HG02763 (cell line): ENCODE measurements at regions not wholly inside any gene's neighbourhood (a gene's known extent, or its start where the extent isn't known, plus 50 kb on each side); places are given as distances from the start of the nearest gene placed in this dataset.
"Not testable (repeated sequence)": the region's sequence is repeated elsewhere in the genome, so short reads cannot be mapped to it uniquely, and the experiment has no call there.

Experiments
- ATAC-seq: cut with Tn5 transposase; IDR thresholded peaks from one replicate; pipeline ENCODE4 v1.9.1; 2021; ENCODE audit warnings: mild to moderate bottlenecking, moderate library complexity; ENCODE audit not compliant: unreplicated experiment

DNA sequence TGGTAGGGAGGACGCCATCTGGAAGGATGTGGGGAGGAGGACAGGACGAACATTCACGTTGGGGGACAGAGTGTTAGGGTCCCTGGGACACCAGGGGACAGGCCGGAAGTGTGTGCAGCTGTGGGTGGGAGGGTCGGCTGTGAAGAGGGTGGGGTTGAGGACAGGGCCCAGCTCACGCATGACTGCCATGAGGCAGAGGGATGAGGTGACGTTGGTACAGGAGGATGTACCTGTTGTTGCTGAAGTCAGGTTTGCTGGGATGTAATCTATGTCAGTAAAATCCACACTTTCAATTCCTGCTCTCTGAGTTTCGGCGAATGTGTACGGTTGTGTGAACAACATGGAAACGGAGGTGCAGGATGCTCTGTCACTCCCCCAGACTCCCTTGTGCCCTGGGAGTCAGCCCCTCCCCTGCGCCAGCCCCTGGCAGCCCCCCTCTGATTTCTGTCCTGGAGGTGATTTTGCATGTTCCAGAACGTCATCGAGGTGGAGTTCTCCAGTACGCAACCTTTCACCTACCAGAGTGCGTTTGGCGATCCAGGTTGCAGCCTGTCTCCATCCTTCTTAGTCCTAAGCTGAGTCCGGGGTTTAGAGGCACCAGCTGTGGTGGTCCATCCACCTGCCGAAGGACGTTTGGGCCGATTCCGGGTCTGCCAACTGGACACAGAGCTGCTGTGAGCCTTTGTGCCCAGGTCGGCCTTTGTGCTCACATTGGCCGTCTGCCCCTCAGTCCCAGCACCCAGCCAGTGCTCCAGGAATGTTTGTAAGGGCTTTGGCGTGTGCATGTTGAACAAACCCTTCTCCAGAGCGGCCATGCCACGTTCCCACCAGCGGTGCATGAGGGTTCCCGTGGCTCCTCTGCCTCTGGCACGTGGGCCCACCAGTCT, 203.2 kb downstream of the NPIPB11 start:
- not testable (repeated sequence) for ATAC-seq

DNA sequence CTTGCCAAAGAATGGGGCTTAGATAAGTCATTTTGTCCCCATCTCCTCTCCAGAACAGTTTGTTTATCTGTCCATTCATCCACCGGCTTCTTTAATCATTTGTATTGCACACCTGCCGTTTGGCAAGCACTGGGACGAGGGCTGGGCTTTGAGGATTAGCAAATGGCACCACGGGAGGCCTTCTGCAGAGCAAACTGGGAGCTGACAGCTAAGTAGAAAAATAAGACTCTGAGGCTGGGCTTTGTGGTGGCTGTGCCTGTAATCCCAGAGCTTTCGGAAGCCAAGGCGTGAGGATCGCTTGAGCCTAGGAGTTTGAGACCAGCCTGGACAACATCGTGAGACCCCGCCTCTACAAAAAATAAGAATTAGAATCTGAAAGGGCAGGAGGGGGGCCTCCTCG, 203.9 kb downstream of the NPIPB11 start:
- not testable (repeated sequence) for ATAC-seq

DNA sequence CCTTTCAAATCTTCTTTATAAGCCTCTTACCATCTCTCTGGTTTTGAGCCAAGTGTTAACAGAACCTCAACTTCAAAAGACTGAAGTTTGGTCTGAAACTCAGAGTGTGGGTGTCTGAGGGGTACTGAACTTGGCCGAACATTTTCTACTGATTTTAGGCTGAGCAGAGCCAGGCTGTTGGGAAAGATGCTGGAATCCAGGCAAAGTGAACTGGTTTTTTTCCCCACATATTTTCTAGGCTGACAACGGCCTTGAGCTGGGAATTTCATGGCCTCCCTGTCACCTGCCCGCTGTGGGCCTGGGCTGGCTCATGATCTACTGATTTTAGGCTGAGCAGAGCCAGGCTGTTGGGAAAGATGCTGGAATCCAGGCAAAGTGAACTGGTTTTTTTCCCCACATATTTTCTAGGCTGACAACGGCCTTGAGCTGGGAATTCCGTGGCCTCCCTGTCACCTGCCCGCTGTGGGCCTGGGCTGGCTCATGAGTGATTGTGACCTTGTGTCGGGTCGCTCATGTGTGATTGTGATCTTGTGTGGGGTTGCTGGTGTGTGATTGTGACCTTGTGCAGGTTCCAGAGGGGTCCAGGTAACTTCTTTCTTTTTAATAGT, 204.4 kb downstream of the NPIPB11 start:
- not testable (repeated sequence) for ATAC-seq

DNA sequence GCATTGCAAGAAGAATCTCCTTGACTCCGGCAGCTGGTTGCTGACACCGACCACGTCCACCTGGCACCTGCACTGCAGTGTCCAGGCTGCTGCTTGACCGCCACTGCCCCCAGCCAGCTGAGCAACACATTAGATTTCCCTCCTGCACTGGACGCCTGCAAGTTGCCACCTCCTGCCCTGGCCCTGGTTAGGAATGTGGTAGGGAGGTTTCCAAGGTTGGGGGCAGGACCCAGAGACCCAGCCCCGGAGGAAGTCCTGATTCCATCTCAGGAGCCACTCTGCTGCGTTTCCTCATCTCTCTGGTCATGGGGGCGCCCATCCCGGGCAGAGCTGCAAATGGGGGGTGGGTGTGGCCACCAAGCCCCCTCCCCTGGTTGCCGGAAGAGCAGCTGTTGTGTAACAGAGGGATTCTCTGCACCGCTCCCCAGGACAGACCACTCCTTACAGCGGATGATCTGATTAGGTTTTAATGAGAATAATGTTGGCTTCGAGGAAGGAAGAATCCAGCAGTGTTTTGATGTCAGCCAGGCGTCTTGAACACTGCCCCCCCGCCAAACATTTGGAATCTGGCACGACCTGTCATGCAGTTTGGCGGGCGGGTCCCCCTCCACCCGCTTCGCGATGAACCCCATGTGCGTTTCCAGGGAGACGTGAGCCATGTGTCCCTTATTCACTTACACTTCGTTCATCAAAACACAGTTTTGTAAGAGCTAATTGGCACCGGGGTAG, 205.1 kb downstream of the NPIPB11 start:
- not testable (repeated sequence) for ATAC-seq

DNA sequence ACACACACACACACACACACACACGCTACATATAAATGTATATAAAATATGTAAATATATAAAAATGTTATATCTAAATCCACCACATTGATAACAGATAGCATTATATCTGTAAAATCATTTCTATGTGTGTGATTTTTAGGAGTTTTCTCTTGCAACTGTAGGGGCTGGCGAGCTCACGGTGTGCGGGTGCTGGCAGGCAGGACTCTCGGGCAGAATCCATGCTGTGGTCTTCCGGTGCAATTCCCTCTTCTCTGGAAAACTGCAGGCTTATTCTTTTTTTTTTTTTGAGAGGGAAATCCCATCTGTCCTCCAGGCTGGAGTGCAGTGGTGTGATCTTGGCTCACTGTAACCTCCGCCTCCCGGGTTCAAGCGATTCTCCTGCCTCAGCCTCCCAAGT, 205.8 kb downstream of the NPIPB11 start:
- not testable (repeated sequence) for ATAC-seq

DNA sequence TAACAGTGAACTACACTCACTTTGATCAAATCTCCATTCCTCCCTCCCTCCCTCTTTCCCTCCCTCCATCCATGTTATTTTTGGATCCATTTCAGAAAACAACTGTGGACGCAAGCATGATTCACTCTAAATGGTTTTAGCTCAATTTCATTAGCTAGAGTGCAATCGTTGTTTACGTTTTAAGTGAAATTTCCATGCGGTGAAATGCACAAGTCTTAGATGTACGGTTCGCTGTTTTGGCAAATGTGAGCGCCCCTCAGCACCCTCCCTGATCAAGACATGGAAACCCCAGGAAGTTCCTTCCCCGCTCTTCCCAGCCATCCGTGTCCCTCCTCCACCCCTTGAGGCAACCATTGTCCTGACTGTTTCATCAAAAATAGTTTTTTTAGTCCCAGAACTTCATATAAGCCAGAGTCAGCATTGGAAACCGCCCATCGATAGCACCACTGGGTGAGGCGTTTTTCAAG, 206.3 kb downstream of the NPIPB11 start:
- ATAC-seq: not testable (repeated sequence)

DNA sequence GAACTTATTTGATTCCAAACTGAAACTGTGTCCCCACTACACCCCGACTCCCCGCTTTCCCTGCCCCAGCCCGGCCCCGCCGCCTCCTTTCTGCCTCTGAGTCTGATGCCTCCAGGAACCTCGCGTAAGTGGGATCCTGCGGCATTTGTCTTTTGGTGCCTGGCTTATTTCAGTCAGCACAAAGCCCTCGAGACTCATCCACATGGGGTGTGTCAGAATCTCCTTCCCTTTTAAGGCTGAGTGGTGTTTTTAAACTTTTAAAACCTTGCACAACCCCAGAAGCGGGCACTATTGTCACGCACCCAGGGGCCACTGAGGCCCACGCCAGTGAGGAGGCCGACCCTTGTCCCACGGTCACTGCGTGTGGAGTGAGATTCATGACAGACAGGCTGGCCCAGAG, 206.9 kb downstream of the NPIPB11 start:
- not testable (repeated sequence) for ATAC-seq

DNA sequence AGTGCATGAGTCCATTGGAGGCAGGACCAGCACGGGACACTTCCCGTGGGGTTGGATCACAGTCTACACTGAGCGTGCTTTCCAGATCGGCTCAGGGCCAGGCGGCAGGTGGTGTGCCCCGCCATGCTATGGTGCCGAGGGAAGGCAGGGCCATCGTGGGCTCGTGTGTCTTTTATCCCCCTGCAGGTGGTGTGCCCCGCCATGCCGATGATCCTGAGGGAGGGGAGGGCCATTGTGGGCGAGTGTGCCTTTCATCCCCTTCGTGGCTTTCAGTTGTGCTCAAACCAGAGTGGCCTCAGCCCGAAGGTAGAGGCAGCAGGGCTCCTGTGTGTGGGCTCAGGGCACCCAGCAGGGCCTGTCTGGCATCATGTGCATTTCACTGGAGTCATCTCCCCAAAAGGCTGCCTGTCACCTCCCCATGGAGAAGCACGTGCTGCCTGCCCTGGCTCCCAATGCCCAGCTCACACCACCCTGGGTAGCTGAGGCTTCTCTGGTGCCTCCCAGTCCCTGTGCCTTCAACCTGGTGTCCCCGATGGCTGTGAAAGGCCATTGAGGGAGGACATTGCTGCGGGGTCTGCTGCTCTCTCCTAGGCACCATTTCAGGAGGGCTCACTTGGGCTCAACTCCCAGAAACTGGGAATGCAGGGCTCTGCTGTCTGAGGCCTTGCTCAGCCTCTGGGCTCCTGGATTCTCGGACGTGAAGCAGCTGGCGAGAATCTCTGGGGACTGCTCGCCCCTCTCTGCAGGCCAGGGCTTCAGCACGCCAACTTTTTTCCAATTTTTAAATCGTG, 207.6 kb downstream of the NPIPB11 start:
- ATAC-seq: no peak

DNA sequence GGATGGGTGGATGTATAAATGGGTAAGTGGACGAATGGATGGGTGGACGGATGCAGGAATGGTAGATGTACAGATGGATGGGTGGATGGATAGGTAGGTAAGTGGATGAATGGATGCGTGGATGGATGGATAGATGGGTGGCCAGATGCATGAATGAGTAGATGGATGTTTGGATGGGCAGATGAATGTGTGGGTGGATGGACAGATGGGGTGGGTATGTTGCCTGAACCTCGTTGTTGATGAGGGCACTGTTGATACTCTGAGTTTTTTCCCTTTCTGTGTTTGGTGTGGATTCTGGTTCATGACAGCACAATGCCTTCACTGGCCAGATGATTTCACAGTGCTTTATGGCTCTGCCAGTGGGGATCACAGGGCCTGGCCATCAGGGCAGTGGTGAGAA, 208.3 kb downstream of the NPIPB11 start:
- ATAC-seq: no peak

DNA sequence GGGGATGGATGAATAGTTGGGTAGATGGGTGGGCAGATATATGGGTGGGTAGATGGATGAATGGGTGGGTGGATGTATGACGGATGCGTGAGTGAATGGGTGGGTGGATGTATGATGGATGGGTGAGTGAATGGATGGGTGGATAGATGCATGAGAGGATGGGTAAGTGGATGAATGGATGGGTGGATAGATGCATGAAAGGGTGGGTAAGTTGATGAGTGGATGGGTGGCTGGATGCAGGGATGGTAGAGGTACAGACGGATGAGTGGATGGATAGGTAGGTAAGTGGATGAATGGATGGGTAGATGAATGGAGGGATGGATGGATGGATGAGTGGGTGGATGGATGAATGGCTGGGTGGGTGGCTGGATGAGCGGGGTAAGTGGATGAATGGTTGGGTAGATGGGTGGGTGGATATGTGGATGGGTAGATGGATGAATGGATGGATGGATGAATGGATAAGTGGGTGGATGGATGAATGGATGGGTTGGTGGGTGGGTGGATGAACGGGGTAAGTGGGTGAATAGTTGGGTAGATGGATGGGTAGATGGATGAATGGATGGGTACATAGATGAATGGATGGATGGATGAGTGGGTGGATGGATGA, 208.9 kb downstream of the NPIPB11 start:
- ATAC-seq: not testable (repeated sequence)

DNA sequence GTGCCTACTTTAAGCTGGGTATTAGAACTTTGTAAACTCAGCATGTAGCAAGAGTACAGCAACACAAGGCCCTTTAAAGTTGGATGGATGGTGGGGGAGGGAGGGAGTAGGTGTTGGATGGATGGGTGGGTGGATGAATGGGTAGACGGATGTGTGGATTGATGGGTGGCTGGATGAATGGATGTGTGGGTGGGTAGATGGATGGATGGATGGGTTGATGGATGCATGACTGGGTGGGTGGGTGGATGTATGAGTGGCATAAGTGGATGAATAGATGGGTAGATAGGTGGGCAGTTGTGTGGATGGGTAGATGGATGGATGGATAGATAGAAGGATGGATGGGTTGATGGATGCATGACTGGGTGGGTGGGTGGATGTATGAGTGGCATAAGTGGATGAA, 209.8 kb downstream of the NPIPB11 start:
- ATAC-seq: not testable (repeated sequence)

DNA sequence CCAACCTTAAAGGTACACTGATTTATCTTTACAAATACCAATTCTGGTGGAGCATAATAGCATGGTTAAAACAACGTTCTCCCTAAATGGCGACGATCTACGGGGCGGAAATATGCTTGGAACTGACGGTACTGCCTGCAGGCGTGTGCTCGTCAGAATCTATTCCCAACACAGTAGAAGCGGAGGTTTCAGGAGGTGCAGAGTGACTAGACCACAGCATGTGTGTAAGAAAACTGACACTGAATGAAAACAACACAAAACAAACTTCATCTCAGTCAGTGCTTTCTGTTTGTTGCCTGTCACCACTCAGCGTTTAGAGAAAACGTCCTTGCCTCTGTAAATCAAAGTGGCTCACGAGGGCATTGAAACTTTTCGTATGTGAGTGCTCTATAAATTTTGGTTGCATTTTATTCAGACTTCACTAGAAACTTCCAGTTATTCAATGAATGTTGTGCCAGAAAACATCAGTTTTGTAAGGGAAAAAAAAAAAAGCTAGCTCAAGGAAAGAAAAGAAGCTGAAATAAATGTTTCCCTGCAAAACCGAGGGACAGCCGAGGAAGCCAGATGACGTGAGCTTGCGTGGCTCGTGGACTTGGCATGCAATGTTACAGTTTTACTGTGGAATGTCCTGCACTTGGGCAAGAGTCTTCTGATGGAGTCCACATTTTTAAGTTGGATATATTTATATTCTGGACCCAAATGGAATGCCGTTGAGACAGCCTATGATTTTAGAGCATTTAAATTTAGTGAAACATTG, 210.4 kb downstream of the LAT start:
- ATAC-seq: not testable (repeated sequence)

DNA sequence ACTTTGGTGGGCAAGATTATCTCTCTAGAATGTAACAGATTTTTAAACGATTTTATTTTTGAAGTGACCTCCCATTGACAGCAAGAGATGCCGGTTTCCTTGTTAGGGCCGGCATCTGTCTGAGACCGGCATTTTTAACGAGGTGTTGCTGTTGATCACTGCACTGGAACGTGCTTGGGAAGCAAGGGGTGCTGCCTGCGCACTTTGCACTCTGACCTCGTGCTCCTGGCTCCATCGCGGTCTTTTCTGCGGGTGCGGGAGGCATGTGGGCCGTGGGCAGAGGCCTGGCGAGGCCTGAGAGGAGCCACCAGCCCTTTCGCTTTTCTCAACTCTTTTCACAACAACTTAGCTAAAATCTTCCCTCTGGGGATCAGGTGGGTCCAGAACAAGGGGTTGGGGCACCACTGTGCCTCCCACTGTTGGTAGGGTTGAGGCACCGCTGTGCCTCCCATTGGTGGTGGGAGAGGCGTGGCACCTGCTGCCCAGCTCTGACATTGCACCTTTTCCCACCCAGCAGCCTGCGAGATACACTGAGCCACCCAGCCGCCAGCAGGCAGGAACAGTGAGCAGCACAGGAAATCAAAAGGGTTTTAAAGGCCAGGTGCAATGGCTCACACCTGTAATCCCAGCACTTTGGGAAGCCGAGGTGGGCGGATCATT, 209.5 kb downstream of the LAT start:
- ATAC-seq: not testable (repeated sequence)

DNA sequence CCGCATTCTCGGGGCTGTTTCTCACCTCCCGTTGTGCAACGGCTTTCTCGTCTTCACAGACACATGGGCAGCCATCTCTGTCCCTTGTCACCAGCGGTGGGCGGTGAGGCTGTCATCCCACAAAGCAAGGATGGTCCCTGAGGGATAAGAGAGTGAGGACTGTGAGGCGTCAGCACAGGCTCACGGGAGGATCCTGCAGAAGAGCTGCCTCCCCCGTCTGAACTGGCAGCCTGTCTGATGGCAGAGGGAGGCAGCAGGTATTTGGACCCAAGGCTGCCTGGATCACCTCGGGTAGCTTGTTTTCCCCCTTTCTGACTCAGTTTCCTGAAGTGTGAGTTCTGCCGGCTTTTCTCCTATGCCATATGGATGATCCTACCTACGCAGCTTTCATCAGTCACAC, 208.8 kb downstream of the LAT start:
- ATAC-seq: not testable (repeated sequence)

DNA sequence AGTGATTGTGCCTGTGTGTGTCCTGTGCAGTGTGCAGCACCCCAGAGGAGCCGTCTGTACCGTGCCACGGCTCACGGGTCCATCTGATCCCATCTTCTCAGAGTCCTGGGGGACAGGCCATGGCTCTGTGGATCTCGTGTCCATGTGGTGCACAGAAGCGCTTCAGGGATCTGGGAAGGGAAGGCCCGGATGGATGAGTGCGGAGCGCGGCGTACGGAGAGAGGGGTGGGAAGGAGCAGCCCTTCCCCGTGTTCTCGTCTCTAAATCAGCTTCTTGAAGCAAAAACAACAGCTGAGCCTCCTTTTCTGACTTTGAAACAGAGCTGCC, 208.4 kb downstream of the LAT start:
- ATAC-seq: not testable (repeated sequence)

DNA sequence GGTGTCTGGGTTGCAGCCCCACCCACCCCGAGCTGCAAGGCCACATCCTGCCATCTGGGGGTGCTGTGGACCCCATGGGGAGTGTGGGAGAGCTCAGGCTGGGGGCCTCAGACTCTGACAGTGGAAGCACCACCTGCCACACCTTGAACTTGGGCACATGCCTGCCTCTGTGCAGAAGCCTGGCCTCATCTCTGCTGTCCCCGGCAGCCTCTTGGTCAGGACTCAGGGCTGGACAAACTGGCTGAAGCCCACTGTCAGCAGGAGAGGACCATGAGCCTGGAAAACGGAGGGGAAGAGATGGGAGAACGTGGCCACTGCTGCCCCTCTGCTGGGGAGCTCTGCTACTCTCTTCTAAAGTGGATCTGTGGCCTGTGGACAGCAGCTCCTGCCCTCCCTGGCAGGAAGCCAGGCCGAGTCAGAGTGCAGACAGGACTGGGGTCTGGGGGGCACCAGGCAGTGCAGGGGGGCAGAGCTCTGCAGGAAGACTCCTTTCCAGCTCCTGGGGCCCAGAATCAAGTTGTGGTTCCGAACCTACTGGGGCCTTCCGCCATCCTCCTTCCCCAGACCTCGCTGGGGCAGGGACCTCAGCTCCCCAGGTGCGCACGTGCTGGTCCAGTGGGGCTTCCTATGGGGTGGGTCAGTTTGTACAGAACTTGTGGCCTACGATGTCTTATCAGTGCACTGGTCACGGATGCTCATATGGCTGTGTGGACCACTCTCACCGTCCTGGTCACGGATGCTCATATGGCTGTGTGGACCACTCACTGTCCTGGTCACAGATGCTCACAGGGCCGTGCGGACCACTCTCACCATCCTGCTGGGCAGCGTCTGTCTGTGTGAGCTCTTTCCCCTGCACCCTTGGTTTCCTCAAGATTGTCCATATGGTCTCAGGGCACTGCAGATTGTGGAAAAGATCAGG, 207.7 kb downstream of the LAT start:
- no peak for ATAC-seq

DNA sequence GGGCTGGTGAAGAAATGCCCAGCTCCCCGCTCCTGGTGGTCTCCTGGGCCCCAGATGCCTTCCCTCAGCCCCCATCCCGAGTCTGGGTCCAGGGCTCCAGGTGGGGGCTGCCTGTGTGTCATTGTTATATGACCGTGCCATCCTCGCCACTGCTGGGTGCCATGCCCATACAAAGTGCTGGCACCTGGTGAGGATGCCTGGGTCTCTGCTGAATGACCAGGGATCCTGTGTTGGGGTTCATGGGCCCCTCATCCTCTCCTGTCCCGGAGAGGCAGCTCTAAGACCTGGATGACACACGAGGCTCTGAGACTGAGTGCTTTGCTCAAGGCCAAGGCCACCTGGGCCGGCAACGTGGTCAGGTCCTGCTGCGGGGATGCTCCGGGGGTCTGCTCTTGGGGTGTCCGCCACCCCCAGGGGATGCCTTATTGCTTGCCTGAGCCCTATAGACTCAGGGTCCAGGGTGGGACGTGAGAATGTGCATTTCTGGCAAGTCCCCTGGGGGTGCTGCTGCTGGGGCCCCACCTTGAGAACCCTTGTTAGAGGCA, 206.9 kb downstream of the LAT start:
- ATAC-seq: not testable (repeated sequence)
